GM23248 (cell line): ENCODE measurements at regions not wholly inside any gene's neighbourhood (a gene's known extent, or its start where the extent isn't known, plus 50 kb on each side); places are given as distances from the start of the nearest gene placed in this dataset.

Experiments used
- EZH2 ChIP-seq: fragments of 200-600 bp; sonication (generic); IDR thresholded peaks from 2 replicates; pipeline ENCODE4 v1.6.1; 2018; ENCODE audit warnings: antibody characterized with exemption, mild to moderate bottlenecking; ENCODE audit not compliant: insufficient read depth, poor library complexity, severe bottlenecking
- EZH2phosphoT487 ChIP-seq: fragments of 200-600 bp; sonication (generic); IDR thresholded peaks from 2 replicates; pipeline ENCODE4 v1.6.1; 2018; ENCODE audit warnings: antibody characterized with exemption, moderate library complexity, mild to moderate bottlenecking, low read depth; ENCODE audit not compliant: insufficient read depth

DNA sequence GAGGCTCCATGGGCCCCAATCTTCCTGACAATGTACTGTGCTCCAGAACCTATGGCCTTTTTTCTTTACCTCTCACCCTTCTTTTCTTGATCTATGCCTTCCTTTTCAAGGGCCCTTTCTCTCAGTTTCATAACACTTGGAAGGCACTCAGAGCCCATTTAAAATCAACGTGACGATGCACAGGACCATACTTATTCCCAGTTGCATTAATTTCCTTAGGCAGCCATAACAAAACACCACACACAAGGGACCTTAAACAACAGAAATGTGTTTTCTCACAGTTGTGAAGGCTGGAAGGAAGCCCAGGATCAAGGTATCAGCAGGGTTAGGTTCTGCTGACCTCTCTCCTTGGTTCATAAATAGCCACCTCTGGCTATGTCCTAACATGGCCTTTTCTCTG is 414.0 kb upstream of the TNP1 start:
- TF ChIP-seq EZH2 (no peak), EZH2phosphoT487 (no peak)
